SIG-M5 (cell line): ENCODE measurements at regions not wholly inside any gene's neighbourhood (a gene's known extent, or its start where the extent isn't known, plus 50 kb on each side); places are given as distances from the start of the nearest gene placed in this dataset.

ENCODE experiments used
- DNase-seq: peaks from one replicate; lab custom pipeline; 2025; lab: John Stamatoyannopoulos, UW

GRCh38 chr6:134866563-134866962 lies 83.3 kb downstream of the ALDH8A1 start:
- DNase-seq = no peak

GRCh38 chr6:134864558-134864957 lies 85.3 kb downstream of the ALDH8A1 start:
- DNase-seq = no peak

- DNase-seq = no peak
Measured at GRCh38 chr6:134863763-134864510, 86.0 kb downstream of the ALDH8A1 start.

GRCh38 chr6:134854366-134854765 lies 95.5 kb downstream of the ALDH8A1 start:
- DNase-seq = no peak

- no peak for DNase-seq
Measured at GRCh38 chr6:134853111-134854055, 96.5 kb downstream of the ALDH8A1 start.

GRCh38 chr6:134851548-134851947 lies 98.4 kb downstream of the ALDH8A1 start:
- DNase-seq = no peak

GRCh38 chr6:134850721-134851305 lies 99.1 kb downstream of the ALDH8A1 start:
- no peak for DNase-seq

- DNase-seq = no peak
Measured at GRCh38 chr6:134849920-134850447, 99.9 kb downstream of the ALDH8A1 start.

- no peak for DNase-seq
Measured at GRCh38 chr6:134848076-134848475, 101.8 kb downstream of the ALDH8A1 start.

GRCh38 chr6:134846865-134847264 lies 103.0 kb downstream of the ALDH8A1 start:
- DNase-seq = no peak

GRCh38 chr6:134846031-134846430 lies 103.9 kb downstream of the ALDH8A1 start:
- no peak for DNase-seq

GRCh38 chr6:134844120-134844519 lies 105.8 kb downstream of the ALDH8A1 start:
- DNase-seq = no peak

GRCh38 chr6:134840086-134840867 lies 109.6 kb downstream of the ALDH8A1 start:
- no peak for DNase-seq

GRCh38 chr6:134835993-134836392 lies 113.9 kb downstream of the ALDH8A1 start:
- DNase-seq = no peak

GRCh38 chr6:134830940-134831339 lies 119.0 kb downstream of the ALDH8A1 start:
- DNase-seq = no peak

GRCh38 chr6:134830194-134830593 lies 119.7 kb downstream of the ALDH8A1 start:
- DNase-seq = no peak

- no peak for DNase-seq
Measured at GRCh38 chr6:134828641-134829040, 121.3 kb downstream of the ALDH8A1 start.

- no peak for DNase-seq
Measured at GRCh38 chr6:134826889-134827737, 122.8 kb downstream of the ALDH8A1 start.

GRCh38 chr6:134823710-134824034 lies 126.2 kb downstream of the ALDH8A1 start:
- DNase-seq = no peak

- DNase-seq = no peak
Measured at GRCh38 chr6:134822920-134823709, 126.8 kb downstream of the ALDH8A1 start.
